Skin of body (tissue), 1 donor: ENCODE measurements at regions not wholly inside any gene's neighbourhood (a gene's known extent, or its start where the extent isn't known, plus 50 kb on each side); places are given as distances from the start of the nearest gene placed in this dataset.
"Not testable (repeated sequence)": the region's sequence is repeated elsewhere in the genome, so short reads cannot be mapped to it uniquely, and the experiment has no call there.

ENCODE experiments used
- DNase-seq: peaks from one replicate; lab custom pipeline; 2025; lab: John Stamatoyannopoulos, UW

GRCh38 chr3:75312469-75312868 is 351.7 kb upstream of the FRG2C start:
- DNase-seq: not testable (repeated sequence)

DNA sequence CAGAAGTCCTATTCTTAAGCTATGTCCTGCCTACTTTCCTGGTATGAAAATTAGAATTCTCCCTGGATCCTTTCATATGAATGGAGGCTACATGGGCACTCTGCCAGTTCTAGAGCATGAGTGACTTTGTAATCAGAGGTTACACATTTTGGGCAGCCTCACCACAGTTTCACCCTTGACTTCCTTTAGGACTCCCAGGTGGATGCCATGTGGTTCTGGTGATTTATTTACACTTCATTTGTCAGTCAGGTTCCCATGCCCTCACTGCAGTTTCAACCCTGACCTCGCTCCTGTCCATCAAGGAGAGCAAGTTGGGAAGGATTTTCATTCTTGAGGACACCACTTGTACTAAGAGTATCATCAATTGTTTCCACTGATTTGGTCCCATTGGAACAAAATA is 344.4 kb upstream of the FRG2C start:
- DNase-seq: not testable (repeated sequence)

DNA sequence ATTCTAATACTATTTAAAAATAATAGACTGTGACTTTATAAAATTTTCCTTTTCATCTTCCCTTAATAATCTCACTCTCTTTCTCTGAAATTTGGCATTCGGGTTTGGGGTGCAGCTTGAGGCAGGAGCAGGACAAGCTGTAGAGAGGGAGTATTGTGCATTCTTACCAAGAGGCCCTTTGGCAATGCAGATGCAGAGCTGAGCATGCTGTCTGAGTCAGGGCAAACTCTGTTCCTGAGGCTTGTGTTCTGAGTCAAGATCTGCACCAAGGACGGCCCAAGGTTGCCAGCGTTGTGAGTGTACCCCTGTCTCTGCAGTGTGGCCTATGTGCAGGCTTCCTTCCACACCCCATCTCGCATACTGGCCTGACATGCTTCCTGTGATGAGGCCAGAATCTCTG is 343.8 kb upstream of the FRG2C start:
- DNase-seq: no peak

- DNase-seq: no peak
Measured at GRCh38 chr3:75321060-75321459, 343.1 kb upstream of the FRG2C start.

DNA sequence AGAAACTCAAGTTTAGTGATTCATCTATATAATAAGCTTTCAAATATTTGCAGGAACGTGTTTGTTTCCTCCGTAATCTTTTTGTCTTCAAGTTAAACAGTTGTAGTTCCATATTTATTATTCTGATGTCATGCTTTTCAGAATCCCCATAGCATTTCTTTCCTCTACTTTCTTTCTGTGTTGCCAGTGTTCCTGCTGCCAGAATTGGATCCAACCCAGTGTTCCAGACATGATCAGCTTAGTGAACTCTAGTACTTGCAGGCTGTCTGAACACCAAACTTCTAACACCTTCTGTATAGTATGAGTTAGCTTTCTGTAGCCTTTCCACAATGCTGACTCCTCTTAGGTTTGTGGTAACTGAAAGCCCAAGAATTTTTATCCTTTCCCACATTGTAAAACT is 340.2 kb upstream of the FRG2C start:
- peak; percentile 39 for DNase-seq

- DNase-seq: no peak
Measured at GRCh38 chr3:75325716-75326115, 338.4 kb upstream of the FRG2C start.

DNA sequence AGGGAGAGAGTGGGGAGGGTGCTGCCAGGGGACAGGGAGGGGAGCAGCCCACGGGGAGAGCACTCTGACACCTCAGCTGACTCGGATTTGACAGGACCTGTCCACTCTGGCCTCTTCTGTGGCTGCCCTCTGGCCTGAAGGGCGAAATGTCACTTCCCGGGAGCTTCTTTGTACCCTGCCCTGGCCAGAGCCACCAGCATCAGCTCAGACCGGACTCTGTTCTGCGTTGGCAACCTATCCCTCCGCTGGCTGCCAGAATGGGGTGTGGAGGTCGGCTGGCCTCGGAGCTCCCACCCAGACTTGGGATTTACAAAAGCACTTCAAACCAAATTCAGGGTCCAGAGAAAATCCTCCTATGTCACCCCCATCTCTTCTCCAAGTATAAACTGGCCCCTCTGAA is 336.7 kb upstream of the FRG2C start:
- DNase-seq: no peak

DNA sequence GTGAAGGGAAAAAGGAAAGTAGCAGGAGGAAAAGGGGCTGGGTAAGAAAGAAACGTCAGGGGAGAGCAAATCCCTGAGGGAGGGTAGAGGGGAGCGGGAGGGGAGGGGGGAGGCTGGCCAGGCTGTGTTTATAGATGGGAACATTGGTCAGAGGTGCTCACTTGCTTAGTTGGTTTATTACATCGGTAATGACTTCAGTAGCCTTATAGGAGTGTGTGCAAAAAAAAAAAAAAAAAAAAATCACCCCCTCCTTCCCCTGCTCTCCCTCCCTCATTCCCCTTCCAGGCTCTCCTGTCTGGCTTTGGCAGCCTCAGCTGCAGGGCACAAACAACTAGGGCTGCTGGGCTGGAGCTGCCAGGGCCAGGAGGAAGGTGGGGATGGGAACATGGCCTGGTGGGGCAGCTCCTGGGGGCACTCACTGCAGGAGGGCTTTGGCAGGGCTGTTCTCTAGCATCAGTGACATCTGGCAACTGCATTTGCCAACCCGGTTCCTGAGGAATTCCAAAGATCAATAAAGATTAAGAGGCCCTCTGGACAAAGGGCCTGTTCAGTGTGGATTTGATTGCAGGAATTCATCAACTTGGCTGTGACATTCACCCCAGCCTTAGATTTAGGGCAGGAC is 334.5 kb upstream of the FRG2C start:
- no peak for DNase-seq

DNA sequence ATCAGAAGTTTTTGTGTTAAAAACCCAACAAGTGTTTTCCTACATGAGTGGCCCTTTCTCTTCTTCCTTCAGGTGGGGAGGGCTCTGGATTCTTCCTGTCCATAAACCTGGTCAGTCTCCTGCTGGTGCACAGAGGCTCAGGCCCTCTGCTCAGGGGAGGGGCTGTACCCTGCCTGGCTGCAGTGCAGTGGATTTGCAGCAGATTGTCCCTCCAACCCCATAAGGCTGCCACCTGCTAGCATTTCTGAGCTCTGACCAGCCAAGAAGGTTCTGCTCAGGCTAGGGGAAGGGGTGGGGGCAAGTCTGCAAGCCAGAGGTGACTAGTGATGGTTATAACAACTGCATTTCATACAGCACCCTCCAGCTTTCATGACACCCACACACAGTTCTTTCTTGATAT is 333.7 kb upstream of the FRG2C start:
- not testable (repeated sequence) for DNase-seq

- not testable (repeated sequence) for DNase-seq
Measured at GRCh38 chr3:75332090-75332489, 332.0 kb upstream of the FRG2C start.

DNA sequence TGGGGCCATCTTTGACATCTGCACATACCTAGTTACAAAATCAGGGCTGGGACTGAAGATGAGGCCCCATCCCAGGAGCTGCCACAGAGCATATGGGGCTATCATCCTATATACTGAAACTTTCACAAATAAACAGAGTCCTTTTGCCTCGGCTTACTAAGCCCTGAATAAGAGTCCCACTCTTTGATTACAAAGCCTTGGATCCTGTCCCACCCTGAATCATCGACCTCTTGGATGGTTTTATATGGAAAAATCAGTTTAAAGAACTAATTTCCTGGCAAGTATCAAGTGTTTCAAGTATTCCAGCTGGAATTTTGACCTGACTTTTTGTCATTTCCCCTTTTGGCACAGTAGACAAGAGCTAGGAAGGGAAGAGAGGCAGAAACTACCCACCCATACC is 331.3 kb upstream of the FRG2C start:
- peak; percentile 68 for DNase-seq

DNA sequence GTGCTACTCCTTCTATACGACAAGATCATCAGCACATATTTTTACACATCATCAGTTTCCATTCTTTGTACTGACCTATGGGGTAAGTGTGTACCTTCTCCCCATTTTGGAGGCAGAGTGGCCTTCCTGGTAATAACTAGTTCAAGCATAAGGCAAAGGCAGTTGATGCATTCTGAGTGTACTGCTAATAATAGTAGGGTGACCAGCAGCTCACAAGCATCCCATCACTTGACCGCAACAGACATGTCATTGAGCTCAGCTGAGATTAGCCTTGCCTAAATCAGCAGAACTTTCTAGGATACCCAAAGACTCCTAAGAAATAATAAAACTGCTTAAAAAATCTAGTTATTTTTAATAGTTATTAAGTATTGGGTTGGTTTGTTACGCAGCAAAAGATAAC is 329.8 kb upstream of the FRG2C start:
- no peak for DNase-seq

GRCh38 chr3:75337226-75337900 is 326.8 kb upstream of the FRG2C start:
- DNase-seq: no peak

- no peak for DNase-seq
Measured at GRCh38 chr3:75338342-75338741, 325.8 kb upstream of the FRG2C start.

DNA sequence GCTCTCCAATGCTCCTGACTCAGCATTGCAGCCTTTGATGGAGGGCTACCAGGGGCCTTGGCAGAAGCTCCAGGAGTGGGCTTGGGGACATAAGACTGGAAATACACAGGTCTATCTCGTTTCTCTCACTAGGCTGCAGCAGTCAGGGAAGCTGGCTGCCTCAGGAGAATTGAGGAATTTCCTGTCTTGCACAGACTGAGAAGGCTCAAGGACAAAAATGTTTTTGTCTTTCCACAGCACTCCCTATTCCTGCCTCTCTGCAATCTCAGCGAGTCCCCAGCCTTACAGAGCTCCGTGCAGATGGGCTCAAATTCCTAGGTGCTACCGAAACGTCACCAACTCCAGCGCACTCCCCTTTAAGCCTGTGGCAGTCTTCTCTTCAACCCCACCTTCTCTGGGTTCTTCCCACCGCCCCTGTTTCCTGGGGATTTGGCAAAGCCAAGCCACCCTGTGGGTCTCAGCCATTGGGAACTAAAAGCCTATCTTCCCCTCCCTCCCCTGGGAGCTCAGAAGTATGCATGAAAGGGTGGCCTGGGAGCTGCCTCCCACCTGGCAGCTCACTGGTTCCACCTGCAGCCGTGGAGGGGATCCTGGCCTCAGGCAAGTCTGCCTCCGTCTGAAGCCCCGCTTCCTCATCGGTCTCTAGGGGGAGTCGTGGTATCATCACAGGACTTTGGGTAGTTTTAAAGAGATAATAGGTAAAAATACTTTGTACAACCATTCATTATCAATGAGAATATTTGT is 322.6 kb upstream of the FRG2C start:
- DNase-seq: peak; percentile 3

GRCh38 chr3:75342425-75342824 is 321.7 kb upstream of the FRG2C start:
- DNase-seq: no peak

GRCh38 chr3:75350536-75350935 is 313.6 kb upstream of the FRG2C start:
- DNase-seq: not testable (repeated sequence)

DNA sequence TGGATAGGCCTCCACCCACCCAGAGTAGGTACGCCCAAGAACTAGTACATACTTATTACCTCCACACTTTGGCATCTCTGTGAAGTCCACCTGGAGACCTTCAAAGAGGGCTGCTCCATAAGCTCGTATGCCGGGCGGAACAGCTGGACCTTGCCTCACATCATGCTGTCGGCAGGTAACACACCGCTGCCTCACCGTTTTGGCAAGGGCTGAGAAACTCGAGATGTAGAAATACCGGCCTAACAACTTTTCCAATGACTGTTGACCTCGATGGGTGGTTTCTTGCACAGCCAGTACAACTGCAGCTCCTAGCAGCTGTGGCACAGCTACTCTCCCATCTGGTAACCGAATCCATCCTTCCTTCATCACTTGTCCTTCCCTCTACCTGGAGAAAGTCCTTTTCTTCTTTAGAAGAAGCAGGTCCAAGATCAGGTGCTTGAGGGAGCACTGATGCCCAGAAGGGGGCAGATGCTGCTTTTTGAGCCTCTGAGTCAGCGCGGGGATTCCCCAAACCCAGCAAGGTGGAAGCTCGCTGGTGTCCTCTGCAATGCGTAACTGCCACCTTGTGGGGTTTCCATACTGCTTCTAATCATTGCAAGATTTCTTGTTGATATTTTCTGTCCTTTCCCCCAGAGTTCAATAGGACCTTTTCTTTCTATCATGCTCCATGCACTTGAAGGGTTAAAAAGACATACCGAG is 301.9 kb upstream of the FRG2C start:
- not testable (repeated sequence) for DNase-seq

- DNase-seq: not testable (repeated sequence)
Measured at GRCh38 chr3:75372964-75373363, 291.2 kb upstream of the FRG2C start.

DNA sequence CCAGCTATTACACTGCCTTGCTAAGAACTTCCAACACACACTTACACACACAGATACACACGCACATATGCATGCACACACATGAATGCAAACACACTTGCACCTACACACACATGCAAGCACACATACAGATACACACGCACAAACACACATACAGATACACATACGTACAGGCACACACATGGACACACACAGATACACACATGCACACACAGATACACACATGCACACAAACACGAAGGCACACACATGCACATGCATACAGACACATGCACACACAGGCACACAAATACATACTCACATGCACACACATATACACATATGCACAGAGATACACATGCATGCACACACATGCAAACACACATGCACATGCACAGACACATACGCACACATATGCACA is 284.3 kb upstream of the FRG2C start:
- not testable (repeated sequence) for DNase-seq

- DNase-seq: no peak
Measured at GRCh38 chr3:75380276-75380771, 283.8 kb upstream of the FRG2C start.

DNA sequence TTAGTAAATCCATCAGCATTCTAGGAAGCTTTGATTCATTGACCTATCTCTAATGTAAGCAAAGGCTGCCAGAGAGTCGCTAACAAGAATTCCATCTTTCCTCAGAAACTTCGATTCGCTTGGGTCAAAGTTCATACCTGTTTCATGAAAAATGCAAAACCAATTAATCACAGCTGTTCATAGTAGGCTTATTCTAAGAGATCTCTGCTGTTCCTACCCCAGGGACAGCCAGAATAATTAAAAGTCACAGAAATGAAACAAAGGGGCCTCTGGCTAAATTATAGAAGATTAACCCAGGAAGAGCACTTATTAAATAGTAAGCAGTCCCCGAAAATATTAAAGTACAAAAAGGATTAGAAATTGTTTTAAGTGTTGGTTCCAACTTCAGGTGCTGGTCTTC is 280.1 kb upstream of the FRG2C start:
- DNase-seq: not testable (repeated sequence)
